ENCODE measurements at regions not wholly inside any gene's neighbourhood (a gene's known extent, or its start where the extent isn't known, plus 50 kb on each side); places are given as distances from the start of the nearest gene placed in this dataset.
"Not testable (repeated sequence)": the region's sequence is repeated elsewhere in the genome, so short reads cannot be mapped to it uniquely, and the experiment has no call there.

DNA sequence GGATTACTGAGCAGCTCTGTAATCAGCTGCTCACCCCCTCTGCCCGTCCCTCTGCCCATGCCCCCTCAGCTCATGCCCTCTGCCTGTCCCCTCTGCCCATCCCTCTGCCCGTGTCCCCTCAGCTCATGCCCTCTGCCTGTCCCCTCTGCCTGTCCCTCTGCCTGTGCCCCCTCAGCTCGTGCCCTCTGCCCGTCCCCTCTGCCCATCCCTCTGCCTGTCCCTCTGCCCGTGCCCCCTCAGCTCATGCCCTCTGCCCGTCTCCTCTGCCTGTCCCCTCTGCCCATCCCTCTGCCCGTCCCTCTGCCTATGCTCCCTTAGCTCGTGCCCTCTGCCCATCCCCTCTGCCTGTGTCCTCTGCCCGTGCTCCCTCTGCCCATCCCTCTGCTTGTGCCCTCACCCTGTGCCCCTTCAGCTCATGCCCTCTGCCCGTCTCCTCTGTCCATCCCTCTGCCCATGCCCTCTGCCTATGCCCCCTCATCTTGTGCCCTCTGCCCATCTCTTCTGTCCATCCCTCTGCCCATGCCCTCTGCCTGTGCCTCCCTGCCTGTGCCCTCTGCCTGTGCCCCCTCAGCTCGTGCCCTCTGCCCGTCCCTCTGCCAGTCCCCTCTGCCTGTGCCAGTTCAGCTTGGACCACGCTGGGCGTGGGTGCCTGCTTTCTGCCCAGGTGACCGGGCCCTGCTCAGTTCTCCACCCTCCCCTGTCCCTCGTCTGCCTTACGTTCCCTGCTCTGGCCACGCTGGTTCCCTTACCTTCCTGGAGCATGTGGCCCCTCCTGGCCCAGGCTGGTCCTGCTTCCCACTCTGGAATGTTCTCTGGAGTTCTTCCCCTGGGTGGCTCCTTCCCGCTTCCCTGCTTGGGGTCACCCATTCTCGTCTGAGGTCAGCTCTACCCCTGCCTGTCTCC is 97.6 kb downstream of the NPIPB11 start:
- H3K9ac ChIP-seq (ENCODE audit: low read depth in 2 of 2, low read length in 2 of 2) = no peak overlapping the region
- H3K4me1 ChIP-seq = no peaks in the 10 kb centered on the region
- H3K27me3 ChIP-seq = no peaks in the 10 kb centered on the region
- intact Hi-C loops (cut with DNase I) = no loop called here
- no peak overlapping the region for H3K27ac ChIP-seq
- H3K9me3 ChIP-seq = no peaks in the 10 kb centered on the region
- no peaks in the 10 kb centered on the region for H3K36me3 ChIP-seq
- no peak for DNase-seq
- TF ChIP-seq, protein P1, sequence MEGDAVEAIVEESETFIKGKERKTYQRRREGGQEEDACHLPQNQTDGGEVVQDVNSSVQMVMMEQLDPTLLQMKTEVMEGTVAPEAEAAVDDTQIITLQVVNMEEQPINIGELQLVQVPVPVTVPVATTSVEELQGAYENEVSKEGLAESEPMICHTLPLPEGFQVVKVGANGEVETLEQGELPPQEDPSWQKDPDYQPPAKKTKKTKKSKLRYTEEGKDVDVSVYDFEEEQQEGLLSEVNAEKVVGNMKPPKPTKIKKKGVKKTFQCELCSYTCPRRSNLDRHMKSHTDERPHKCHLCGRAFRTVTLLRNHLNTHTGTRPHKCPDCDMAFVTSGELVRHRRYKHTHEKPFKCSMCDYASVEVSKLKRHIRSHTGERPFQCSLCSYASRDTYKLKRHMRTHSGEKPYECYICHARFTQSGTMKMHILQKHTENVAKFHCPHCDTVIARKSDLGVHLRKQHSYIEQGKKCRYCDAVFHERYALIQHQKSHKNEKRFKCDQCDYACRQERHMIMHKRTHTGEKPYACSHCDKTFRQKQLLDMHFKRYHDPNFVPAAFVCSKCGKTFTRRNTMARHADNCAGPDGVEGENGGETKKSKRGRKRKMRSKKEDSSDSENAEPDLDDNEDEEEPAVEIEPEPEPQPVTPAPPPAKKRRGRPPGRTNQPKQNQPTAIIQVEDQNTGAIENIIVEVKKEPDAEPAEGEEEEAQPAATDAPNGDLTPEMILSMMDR (IDR thresholded peaks at IDR 0.05) = no peak
- H3K4me3 ChIP-seq = no peak overlapping the region

DNA sequence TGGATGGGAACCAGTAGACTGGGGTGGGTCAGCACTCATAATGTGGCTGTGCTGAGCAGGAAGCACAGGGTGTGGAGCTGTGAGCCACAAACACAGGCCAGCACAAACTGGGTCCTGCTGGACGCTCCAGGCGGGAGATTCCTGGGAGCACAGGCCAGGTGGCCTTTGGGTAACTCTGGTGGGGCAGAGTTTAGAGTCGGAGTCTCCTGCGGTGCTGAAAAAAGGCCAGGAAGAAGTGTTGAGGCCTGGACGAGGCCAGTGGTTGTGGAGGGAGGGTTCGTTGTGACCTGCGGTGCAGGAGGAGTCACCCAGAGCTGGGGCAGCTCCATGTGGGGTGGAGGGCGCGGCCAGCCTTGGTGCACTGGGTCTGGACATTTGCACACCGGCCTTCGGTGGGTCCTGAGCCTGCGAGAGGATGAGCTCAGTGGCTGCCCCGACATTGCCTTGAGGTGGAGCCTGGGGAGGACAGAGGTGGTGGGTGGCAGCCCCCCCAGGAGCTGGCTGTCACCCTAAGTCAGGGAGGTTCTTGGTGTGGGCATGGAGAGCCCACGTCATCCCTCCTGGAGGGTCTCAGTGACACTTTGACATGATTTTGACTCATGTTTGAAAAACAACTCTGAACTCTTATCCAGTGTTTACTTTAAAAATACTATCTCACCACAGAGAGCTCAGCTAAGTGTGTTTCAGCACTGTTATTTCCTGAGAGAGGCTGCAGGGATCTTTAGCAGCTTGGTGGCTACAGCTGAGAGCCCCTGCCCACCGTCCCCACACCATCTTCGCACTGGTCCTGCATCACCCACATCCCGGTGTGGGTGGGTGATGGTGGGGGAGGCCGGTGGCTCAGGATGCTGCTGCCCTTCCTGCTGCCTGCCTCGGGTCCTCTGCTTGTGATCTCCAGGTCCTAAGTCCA is 98.7 kb downstream of the NPIPB11 start:
- Histone ChIP-seq H3K36me3 (no peaks in the 10 kb centered on the region), H3K27ac (no peak overlapping the region), H3K27me3 (no peaks in the 10 kb centered on the region), H3K9me3 (no peaks in the 10 kb centered on the region), H3K4me3 (no peak overlapping the region), H3K9ac (ENCODE audit: low read depth in 2 of 2, low read length in 2 of 2) (no peak overlapping the region), H3K4me1 (no peaks in the 10 kb centered on the region)
- TF ChIP-seq, protein P1 (IDR thresholded peaks at IDR 0.05) = no peak
- no peak for DNase-seq
- intact Hi-C loops (cut with DNase I) = no loop called here

DNA sequence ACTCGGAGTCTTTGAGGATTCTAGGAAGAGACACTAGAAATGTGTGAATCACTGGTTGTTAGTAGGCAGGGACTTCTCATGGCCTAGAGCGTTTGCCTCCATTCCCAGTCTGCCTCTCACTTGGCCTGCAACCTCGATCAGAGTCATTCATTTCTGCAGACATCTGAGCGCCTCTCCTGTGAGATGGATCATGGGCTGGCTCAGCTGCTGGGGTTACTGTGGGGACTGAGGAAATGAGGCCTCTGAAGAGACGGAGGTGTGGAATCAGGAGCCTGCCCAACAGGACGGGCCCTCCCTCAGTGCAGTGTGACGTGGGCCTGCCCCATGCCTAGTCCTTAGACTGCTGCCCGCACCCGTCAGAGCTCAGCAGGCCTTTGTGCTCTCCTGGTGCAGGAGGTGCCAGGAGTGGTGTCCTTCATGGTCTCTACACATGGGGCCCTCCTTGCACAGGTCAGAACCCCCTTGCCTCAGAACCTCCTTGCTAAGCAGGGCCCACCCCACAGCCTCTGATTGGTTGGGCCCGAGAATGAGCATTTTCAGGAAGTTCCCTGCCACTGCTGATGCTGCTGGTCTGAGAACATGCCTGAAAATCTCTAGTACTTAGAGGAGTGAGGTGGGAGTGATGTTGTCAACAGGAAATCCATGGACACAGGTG is 99.4 kb downstream of the NPIPB11 start:
- TF ChIP-seq, protein P1 (IDR thresholded peaks at IDR 0.05) = no peak
- Histone ChIP-seq H3K27ac (no peak overlapping the region), H3K9me3 (no peaks in the 10 kb centered on the region), H3K36me3 (no peaks in the 10 kb centered on the region), H3K4me3 (no peak overlapping the region), H3K9ac (ENCODE audit: low read depth in 2 of 2, low read length in 2 of 2) (no peak overlapping the region), H3K4me1 (no peaks in the 10 kb centered on the region), H3K27me3 (no peaks in the 10 kb centered on the region)
- intact Hi-C loops (cut with DNase I) = no loop called here
- no peak for DNase-seq

DNA sequence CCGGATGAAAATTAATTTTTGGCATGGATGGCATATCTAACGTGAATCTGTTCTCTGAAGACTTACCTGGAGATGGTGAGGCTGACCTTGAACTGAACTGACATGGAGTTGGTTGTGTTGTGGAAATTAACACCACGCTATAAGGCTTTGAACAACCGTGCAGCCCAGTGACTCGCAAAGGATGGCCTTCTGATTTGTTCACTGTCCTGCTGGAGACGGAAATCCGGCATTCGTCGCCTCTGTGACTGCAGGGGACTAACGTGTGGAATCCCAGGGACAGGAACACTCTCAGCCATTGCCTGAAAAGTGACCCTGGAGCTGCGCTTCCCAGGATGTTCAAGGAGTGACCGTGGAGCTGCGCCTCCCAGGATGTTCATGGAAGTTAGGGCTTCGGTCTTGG is 100.3 kb downstream of the NPIPB11 start:
- no peak overlapping the region for H3K9ac ChIP-seq (ENCODE audit: low read depth in 2 of 2, low read length in 2 of 2)
- no peaks in the 10 kb centered on the region for H3K36me3 ChIP-seq
- no peaks in the 10 kb centered on the region for H3K9me3 ChIP-seq
- no peaks in the 10 kb centered on the region for H3K4me1 ChIP-seq
- no peak overlapping the region for H3K4me3 ChIP-seq
- DNase-seq = no peak
- intact Hi-C loops (cut with DNase I) = no loop called here
- H3K27ac ChIP-seq = no peak overlapping the region
- TF ChIP-seq, protein P1 (IDR thresholded peaks at IDR 0.05) = no peak
- no peaks in the 10 kb centered on the region for H3K27me3 ChIP-seq

DNA sequence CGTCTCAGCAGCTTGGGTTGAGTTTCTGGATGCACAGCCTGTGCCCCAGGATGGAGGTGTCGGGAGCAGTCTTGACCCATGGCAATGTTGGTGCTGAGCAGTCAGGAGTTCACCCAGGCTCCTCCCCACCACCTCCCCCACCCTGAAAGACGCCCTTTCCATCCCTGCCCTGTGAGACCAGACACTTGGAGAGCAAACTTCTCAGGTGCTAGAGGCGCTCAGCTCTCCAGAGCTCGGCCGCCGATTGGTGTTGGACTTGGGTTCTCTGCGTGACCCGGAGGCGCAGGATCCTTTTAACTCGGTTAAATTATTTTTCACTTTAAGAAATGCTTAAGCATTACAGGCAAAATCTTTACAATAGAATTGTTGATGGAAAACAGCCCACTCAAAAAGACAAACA is 101.5 kb downstream of the NPIPB11 start:
- H3K9me3 ChIP-seq; H3K27ac ChIP-seq; H3K36me3 ChIP-seq; H3K4me3 ChIP-seq; H3K27me3 ChIP-seq; intact Hi-C loops (cut with DNase I); H3K9ac ChIP-seq (ENCODE audit: low read depth in 2 of 2, low read length in 2 of 2); H3K4me1 ChIP-seq; DNase-seq: not testable (repeated sequence)

Measured in colonic mucosa (tissue), 4 donors.